Stimulated activated CD8-positive, alpha-beta memory T cell treated with anti-CD3 and anti-CD28 coated beads, Interleukin-12 subunit alpha, Interleukin-12 subunit beta, amount 100 ng/mL, for 24 hours (primary cell): ENCODE measurements at regions not wholly inside any gene's neighbourhood (a gene's known extent, or its start where the extent isn't known, plus 50 kb on each side); places are given as distances from the start of the nearest gene placed in this dataset.
"Not testable (repeated sequence)": the region's sequence is repeated elsewhere in the genome, so short reads cannot be mapped to it uniquely, and the experiment has no call there.

Experiments used
- DNase-seq: peaks from one replicate; pipeline ENCODE4 v3.0.0-alpha.2; 2020; ENCODE audit errors: extremely low read depth

GRCh38 chr2:2663401-2664036, 332.4 kb upstream of the MYT1L start:
- DNase-seq, result no peak

GRCh38 chr2:2662847-2663356, 331.8 kb upstream of the MYT1L start:
- DNase-seq, result no peak

GRCh38 chr2:2662037-2662846, 331.2 kb upstream of the MYT1L start:
- DNase-seq, result no peak

GRCh38 chr2:2660789-2661355, 329.8 kb upstream of the MYT1L start:
- no peak for DNase-seq

GRCh38 chr2:2657121-2657962, 326.3 kb upstream of the MYT1L start:
- DNase-seq, result no peak

- DNase-seq, result no peak
These were observed 325.3 kb upstream of the MYT1L start for GRCh38 chr2:2656115-2657011.

GRCh38 chr2:2655453-2656114, 324.5 kb upstream of the MYT1L start:
- DNase-seq, result no peak

- no peak for DNase-seq
These were observed 322.2 kb upstream of the MYT1L start for GRCh38 chr2:2653231-2653630.

- no peak for DNase-seq
These were observed 319.7 kb upstream of the MYT1L start for GRCh38 chr2:2650608-2651375.

- no peak for DNase-seq
These were observed 318.3 kb upstream of the MYT1L start for GRCh38 chr2:2649109-2650072.

GRCh38 chr2:2648094-2648493, 317.0 kb upstream of the MYT1L start:
- no peak for DNase-seq

GRCh38 chr2:2647141-2647541, 316.1 kb upstream of the MYT1L start:
- DNase-seq, result no peak

- DNase-seq, result no peak
These were observed 315.5 kb upstream of the MYT1L start for GRCh38 chr2:2646433-2647051.

GRCh38 chr2:2645162-2645855, 314.2 kb upstream of the MYT1L start:
- DNase-seq, result no peak

GRCh38 chr2:2644751-2645150, 313.7 kb upstream of the MYT1L start:
- DNase-seq, result not testable (repeated sequence)

GRCh38 chr2:2644040-2644439, 313.0 kb upstream of the MYT1L start:
- no peak for DNase-seq
